ENCODE measurements at regions not wholly inside any gene's neighbourhood (a gene's known extent, or its start where the extent isn't known, plus 50 kb on each side); places are given as distances from the start of the nearest gene placed in this dataset.
A peak's percentile ranks its signal among the peaks of the same experiment; 100 is the strongest.

DNA sequence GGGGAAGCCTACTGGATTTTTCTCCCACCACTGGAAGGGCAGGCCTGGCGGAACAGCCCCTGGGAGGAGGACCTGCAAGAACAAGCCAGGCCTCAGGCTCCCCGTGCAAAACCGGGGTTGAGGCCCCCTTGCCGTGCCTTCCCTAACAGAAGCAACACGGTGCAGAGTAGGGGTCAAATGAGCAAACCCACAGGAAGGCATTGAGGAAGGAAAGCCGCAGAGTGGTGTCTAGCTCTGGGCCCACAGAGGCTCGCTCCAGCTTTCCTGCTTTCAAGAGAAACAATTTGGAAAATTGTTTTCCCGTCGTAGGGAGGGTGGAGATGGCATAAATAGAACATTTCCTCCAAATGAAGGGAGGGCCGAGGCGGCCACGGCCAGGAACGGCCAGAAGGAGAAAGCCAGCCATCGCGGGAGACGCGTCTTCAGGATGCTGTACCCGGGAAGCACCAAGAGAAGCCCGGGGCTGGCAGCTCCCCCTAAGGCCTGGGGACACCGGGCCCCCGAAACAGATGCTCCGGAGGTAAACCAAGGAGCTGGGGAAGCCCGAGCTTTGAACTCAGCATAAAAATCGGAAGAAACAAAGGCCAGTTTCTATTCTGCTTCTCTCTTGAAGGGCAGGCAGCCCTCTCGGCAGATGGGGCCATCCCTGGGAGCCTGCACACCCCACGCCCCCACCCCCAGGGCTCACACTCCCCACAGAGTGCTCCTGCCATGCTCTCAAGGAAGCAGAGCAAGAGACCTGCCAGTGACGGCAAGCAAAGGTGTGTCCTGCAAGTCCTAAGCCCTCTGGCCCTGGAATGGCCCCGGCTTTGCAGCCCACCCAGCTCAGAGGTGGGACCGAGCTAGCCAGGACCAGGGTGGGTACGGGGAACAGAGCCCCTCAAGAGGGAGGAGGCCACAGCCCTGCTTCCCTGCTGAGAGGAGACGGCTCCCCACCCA lies 92.0 kb downstream of the RBFOX3 start:
- BruUV-seq (replicated peaks) = no TSS peak
- Histone ChIP-seq H3K27ac (ENCODE audit: insufficient read depth, low read depth, low read length) (no peak overlapping the region), H2AFZ (ENCODE audit: low read depth, low read length) (no peak overlapping the region), H3K9me3 (replicated peaks; ENCODE audit: control insufficient read depth, insufficient read depth, low read length) (no peaks in the 10 kb centered on the region), H3K36me3 (ENCODE audit: control insufficient read depth in 2 of 2, extremely low read depth in 1 of 2, insufficient read depth in 2 of 2, low read length in 2 of 2) (no peaks in the 10 kb centered on the region), H3K4me3 (replicated peaks in 1 of 3; ENCODE audit: insufficient read depth in 1 of 3, low read depth in 1 of 3, low read length in 3 of 3) (no peak overlapping the region), H3K9ac (replicated peaks; ENCODE audit: extremely low read depth, insufficient read depth, low read length) (no peak overlapping the region), H3K79me2 (ENCODE audit: control insufficient read depth, insufficient read depth, low read length) (no peaks in the 10 kb centered on the region), H3K9me1 (replicated peaks; ENCODE audit: control insufficient read depth, extremely low read depth, insufficient read depth, low read length) (no peaks in the 10 kb centered on the region), H3K4me2 (ENCODE audit: insufficient read depth, low read length) (no peak overlapping the region), H3K4me1 (ENCODE audit: control insufficient read depth, extremely low read depth, insufficient read depth, low read length) (no peaks in the 10 kb centered on the region), H4K20me1 (replicated peaks; ENCODE audit: control insufficient read depth, extremely low read depth, insufficient read depth, low read length) (no peaks in the 10 kb centered on the region), H3K27me3 (ENCODE audit: control insufficient read depth in 2 of 2, insufficient read depth in 2 of 2, low read length in 2 of 2) (peaks cover 0 to 5% of the 10 kb centered on the region in 2 experiments)
- ChIA-PET CTCF (no interaction called here), POLR2A (no interaction called here)
- intact Hi-C loops (cut with micrococcal nuclease) (no loop called here), dilution Hi-C loops (cut with MboI; ENCODE audit: extremely low pct_ligation_motif_present, low sequenced_read_pairs) (no loop called here)
- FAIRE-seq (peak; percentile 8), DNase-seq (ENCODE audit: low read depth, low spot score) (no peak)
- TF ChIP-seq JUN (IDR thresholded peaks at IDR 0.05; ENCODE audit: borderline replicate concordance, insufficient read depth, insufficient read length, low read depth) (no peak), POLR2AphosphoS5 (IDR thresholded peaks at IDR 0.05; ENCODE audit: insufficient read depth, low read depth, low read length) (no peak), MYC (IDR thresholded peaks at IDR 0.05; ENCODE audit: low read depth, low read length) (no peak), GATA2 (IDR thresholded peaks at IDR 0.05; ENCODE audit: insufficient read depth, insufficient read length, low read depth, low read length) (no peak), FOS (IDR thresholded peaks at IDR 0.05; ENCODE audit: borderline replicate concordance, insufficient read depth, low read length) (no peak), EZH2 (IDR thresholded peaks at IDR 0.05; ENCODE audit: borderline replicate concordance, low read depth, low read length, severe bottlenecking) (no peak), POLR2A (IDR thresholded peaks at IDR 0.05; ENCODE audit: low read depth, low read length) (no peak)
- TF ChIP-seq, protein P1, sequence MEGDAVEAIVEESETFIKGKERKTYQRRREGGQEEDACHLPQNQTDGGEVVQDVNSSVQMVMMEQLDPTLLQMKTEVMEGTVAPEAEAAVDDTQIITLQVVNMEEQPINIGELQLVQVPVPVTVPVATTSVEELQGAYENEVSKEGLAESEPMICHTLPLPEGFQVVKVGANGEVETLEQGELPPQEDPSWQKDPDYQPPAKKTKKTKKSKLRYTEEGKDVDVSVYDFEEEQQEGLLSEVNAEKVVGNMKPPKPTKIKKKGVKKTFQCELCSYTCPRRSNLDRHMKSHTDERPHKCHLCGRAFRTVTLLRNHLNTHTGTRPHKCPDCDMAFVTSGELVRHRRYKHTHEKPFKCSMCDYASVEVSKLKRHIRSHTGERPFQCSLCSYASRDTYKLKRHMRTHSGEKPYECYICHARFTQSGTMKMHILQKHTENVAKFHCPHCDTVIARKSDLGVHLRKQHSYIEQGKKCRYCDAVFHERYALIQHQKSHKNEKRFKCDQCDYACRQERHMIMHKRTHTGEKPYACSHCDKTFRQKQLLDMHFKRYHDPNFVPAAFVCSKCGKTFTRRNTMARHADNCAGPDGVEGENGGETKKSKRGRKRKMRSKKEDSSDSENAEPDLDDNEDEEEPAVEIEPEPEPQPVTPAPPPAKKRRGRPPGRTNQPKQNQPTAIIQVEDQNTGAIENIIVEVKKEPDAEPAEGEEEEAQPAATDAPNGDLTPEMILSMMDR (IDR thresholded peaks at IDR 0.05; ENCODE audit: extremely low read depth in 1 of 2, insufficient read depth in 1 of 2, low read depth in 1 of 2, low read length in 2 of 2) = no peak
- TF ChIP-seq, protein P2, sequence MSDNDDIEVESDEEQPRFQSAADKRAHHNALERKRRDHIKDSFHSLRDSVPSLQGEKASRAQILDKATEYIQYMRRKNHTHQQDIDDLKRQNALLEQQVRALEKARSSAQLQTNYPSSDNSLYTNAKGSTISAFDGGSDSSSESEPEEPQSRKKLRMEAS (IDR thresholded peaks at IDR 0.05; ENCODE audit: insufficient read depth, insufficient read length) = no peak
